Middle frontal gyrus (tissue), 1 donor: ENCODE measurements at regions not wholly inside any gene's neighbourhood (a gene's known extent, or its start where the extent isn't known, plus 50 kb on each side); places are given as distances from the start of the nearest gene placed in this dataset.
A peak's percentile ranks its signal among the peaks of the same experiment; 100 is the strongest.
"Not testable (repeated sequence)": the region's sequence is repeated elsewhere in the genome, so short reads cannot be mapped to it uniquely, and the experiment has no call there.

Source experiments
- DNase-seq: peaks from one replicate; pipeline ENCODE4 v3.0.0-alpha.2; 2015; ENCODE audit warnings: low spot score; ENCODE audit errors: extremely low spot score

- DNase-seq = no peak
Observed at GRCh38 chr2:53114991-53115390, 652.6 kb upstream of the CHAC2 start.

DNA sequence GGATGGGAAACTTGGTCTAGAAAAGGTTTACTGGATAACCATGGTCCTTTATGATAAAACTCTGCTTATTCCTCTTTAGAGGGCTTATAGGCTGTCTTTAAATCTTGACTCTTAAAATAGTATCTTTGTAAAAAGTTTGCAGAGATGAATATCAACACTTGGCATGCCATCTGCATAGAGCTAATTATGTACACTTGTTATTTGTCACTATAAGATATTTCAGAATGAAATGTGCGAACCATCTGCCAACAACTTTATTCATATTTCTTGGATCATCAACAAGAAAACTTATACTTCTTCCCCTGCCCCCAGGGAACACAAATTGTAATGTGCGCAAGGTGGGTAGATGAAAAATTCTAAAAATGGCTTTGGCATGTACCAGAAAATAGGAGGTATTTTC is 653.0 kb upstream of the CHAC2 start:
- DNase-seq = peak; percentile 36

DNA sequence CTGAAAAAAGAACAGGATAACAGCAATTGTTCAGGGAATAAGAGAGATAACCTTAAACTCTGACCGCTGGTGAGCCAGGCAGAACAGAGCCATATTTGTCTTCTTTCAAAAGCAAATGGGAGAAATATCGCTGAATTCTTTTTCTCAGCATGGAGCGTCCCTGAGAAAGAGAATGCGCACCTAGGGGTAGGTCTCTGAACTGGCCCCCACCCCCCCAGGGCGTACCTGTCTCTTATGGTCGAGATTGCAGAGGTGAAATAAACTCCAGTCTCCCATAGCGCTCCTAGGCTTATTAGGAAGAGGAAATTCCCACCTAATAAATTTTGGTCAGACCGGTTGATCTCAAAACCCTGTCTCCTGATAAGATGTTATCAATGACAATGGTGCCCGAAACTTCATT is 655.2 kb upstream of the CHAC2 start:
- DNase-seq = not testable (repeated sequence)

GRCh38 chr2:53111406-53111805 is 656.2 kb upstream of the CHAC2 start:
- no peak for DNase-seq

DNA sequence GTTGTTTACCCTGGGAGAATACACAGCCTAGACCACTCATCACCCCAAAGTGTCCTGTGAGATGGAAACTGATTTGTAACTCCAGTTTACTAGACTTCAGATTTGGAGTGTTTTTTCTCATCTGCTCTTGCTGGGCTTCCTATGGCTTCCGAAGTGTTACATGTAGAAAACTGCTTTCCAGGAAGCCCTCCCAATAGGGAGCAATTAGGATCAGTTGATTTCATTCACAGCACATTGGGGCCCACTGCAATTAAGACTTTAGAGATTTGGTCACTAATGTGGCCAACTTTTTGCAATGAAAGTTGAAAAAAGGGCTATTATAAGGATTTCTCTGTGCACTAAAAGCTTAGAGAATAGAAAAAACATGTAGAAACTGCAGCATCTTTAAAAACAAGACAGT is 656.6 kb upstream of the CHAC2 start:
- no peak for DNase-seq

DNA sequence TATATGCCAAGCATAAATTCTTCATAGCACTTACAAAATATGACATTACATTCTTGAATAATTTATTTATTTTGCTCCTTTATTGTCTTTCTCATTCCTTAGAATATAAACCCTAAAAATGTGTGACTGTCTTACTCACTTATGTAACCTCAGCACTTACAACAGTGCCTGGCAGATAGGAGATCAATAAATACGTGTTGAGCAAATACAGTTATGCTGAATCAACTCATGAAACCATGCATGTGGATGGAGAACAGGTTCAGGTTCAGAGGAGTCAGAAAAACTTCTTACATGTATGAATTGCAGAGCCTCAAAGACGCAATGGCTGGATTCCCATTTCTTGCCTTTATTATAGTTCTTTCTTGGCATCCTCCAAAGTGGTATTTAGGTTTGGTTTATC is 659.4 kb upstream of the CHAC2 start:
- DNase-seq = no peak

DNA sequence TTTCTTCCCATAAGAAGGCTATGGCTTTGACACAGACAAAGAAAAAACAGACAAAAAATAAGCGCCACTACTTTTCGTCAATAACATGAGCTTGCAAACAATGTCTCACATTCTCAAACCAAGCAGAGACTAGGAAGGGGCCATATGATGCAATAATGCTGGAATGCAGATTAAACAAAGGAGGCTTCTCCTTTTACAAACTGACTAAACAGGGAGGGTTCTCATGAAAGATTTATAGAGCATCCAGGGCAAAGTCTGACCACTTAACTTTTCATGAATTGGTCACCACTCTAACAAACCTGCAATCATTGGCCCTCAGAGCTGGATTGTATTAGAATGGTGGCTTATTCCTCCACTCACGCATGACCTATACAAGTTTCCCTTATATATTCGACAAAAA is 663.3 kb upstream of the CHAC2 start:
- DNase-seq = no peak

DNA sequence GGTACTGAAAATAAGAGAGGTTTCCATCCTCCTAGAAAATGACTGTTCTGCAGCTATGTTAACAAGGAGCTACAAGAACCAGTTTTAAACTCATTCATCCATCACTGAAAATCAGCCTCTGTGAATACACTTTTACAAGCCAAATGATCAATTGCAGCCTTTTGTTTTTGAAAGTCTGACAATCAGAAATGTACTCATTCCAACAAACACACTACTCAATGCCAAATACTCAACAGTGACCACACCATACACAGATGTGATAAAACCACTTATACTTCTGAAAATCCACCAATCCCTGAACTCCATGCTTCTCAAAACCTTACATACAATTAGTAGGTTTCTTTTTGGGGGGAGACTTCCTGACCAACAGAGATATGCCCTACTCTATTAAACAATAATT is 663.9 kb upstream of the CHAC2 start:
- no peak for DNase-seq

GRCh38 chr2:53098696-53099078 is 668.9 kb upstream of the CHAC2 start:
- DNase-seq = no peak

DNA sequence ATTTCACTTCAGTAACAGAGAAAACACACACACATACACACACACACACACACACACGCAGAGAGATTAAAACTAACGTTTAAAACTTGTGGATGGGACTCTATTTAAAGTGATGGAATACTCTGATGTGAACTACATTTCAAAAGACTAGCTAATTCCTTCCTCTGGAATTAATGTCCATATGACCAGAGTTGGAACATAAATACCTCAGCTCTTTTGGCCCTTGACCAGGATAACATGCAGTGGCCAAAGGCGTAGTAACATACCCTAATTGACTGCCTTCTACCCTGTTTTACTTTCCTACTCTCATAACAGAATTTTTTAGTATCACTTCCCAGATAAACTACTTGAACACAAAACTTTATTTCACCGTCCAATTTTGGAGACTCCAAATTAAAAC is 671.3 kb upstream of the CHAC2 start:
- DNase-seq = no peak

GRCh38 chr2:53095664-53096063 is 671.9 kb upstream of the CHAC2 start:
- no peak for DNase-seq

DNA sequence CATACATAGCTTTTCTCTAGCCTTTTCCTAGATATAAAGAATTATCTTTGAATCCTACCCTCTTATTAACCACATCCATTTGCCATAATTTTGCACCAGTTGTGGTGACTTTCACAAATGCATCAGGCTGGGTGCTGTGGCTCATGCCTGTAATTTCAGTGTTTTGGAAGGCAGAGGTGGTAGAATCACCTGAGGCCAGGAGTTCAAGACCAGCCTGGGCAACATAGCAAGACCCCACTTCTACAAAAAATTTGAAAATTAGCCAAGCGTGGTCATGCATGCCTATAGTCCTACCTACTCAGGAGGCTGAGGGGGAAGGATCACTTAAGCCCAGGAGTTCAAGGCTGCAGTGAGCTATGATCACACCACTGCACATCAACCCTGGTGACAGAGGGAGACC is 672.4 kb upstream of the CHAC2 start:
- DNase-seq = no peak

GRCh38 chr2:53093355-53093754 is 674.2 kb upstream of the CHAC2 start:
- no peak for DNase-seq

DNA sequence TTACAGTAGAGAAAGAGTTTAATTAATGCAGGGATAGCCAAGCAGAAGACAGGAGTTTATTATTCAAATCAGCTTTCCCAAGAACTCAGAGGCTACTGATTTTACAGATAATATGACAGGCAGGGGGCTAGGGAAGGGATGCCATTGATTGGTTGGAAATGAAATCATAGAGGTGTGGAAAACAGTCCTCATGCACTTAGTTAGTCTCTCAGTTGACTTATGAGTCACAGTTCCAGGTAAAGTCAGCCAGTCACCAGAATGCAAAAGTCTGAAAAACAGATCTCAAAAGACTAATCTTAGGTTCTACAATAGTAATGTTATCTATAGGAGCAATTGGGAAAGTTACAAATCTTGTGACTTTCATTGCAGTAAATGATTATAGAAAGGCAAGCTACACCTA is 676.4 kb upstream of the CHAC2 start:
- no peak for DNase-seq

DNA sequence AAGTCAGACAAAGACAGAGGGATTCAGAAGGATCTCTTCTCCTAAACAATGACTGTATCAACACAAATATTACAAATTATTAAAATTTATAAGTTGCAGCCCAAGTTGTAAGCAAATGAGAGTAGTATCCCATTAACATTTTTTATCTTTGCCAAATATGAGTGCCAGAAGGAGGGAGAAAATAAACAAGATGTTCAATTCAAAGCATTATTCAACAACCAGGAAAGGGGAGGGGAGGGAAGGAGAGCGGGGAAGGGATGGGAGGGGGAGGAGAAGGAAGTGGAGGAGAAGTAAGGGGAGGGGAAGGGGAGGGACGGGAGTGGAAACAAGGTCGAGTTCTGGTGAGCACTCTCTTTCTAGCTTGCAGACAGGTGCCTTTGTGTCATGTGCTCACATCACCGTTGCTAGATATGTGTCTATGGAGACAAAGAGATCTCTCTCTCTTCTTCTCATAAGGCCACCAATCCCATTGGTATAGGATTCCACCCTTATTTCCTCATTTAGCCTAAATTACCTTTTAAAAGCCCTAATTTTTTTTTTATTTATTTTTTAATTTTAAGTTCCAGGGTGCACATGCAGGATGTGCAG is 679.6 kb upstream of the CHAC2 start:
- no peak for DNase-seq

- DNase-seq = no peak
Observed at GRCh38 chr2:53087262-53087873, 680.2 kb upstream of the CHAC2 start.

DNA sequence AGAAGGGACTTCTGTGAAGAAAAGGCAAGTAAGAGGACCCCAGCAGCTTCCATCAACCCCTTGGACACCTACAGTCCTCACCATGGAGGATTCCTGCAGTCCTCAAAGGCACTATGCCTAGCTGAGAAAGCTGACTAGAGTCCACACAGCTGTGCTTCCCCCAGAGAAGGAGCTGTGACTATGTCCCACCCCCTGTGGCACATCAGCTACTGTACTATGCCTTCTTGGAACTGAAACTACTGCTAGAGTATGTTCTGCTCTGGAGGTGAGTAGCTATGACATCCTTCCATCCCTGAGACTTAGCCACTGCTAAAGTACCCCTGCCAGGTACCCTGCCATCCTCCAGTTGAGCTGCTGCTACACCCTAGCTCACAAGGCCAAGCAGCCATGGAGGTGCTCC is 690.2 kb upstream of the CHAC2 start:
- DNase-seq = no peak

- no peak for DNase-seq
Observed at GRCh38 chr2:53075760-53076159, 691.8 kb upstream of the CHAC2 start.

DNA sequence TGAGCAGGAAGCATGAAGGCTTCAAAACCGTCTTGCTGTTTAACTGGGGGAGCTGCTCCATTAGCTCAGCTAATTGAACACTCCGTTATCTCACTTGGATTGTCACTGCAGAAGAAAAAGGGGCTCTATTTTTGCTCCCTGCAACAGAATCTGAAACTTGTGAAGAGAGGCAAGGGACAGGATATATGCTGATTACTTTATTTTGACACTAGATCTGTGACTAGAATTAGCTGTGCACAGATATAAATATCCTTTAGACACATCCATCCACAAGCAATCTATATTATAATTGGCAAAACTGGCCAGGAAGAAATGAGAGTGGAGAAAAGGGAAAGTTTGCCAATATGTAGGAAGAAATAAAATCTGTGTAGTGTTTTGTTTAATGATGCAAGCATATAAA is 700.1 kb upstream of the CHAC2 start:
- DNase-seq = no peak

DNA sequence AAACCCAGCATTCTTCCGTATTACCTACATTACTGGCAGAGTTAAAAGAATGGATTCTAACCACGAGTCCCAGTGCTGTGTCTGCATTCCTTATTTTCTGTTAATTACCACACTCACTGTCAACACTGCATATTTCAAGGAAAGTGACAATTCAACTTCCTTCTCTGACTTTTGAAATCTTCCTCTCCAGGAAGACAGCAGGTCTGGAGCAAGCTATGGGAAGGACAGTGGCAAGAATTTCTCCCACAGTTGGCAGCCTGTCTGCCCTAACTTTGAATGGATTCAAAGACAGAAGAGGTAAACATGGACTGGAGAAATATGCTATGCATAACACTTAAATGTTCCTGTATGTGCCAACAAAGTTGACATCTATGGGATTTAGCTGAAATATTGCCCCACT is 700.5 kb upstream of the CHAC2 start:
- no peak for DNase-seq

- no peak for DNase-seq
Observed at GRCh38 chr2:53064154-53064553, 703.5 kb upstream of the CHAC2 start.

DNA sequence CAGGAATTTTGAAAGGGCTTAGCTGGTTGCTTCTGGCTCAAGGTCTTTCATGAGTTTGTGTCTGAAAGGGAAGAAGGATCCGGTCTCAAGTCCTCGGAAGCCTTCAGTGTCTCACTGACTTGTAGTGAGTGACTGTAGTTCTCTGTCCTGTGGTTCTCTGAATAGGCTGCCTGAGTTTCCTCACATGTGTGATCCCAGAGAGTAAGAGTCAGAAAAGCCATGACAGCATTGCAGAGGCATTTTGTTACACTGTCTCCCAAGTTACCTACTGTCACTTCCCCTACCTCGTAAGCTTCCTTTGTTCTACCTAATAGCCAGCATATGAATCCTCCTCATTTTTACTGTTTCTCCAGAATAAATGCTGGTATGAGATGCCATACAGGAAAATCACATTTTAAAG is 709.1 kb upstream of the CHAC2 start:
- DNase-seq = no peak

GRCh38 chr2:53053937-53054336 is 713.7 kb upstream of the CHAC2 start:
- no peak for DNase-seq

- DNase-seq = no peak
Observed at GRCh38 chr2:53051157-53051556, 716.4 kb upstream of the CHAC2 start.
